ENCODE measurements at regions not wholly inside any gene's neighbourhood (a gene's known extent, or its start where the extent isn't known, plus 50 kb on each side); places are given as distances from the start of the nearest gene placed in this dataset.

GRCh38 chr16:64880994-64881393 is 240.9 kb downstream of the CDH11 start:
- no CpG with 5 or more reads among the region's 2 CpGs for WGBS (ENCODE audit: extremely low coverage, insufficient read length, low lambda C conversion rate)
- Histone ChIP-seq H2BK20ac (ENCODE audit: low read depth, low read length, poor library complexity, severe bottlenecking) (no peak overlapping the region), H3K18ac (ENCODE audit: insufficient read length, low read depth, low read length) (no peak overlapping the region), H3K56ac (ENCODE audit: insufficient read length, low read depth, low read length) (no peak overlapping the region), H3K9me3 (ENCODE audit: control insufficient read depth, low read depth, low read length) (no peaks in the 10 kb centered on the region), H3K23me2 (ENCODE audit: insufficient read length, low read depth, low read length, poor library complexity, severe bottlenecking) (no peaks in the 10 kb centered on the region), H2BK5ac (ENCODE audit: insufficient read length, low read length) (no peak overlapping the region), H3T11ph (ENCODE audit: low read length) (no peak overlapping the region), H4K91ac (ENCODE audit: insufficient read length, low read depth, low read length) (no peak overlapping the region), H3K27me3 (ENCODE audit: insufficient read depth, low read length) (no peaks in the 10 kb centered on the region), H3K9ac (ENCODE audit: extremely low read depth, insufficient read length, low read length) (no peak overlapping the region), H3K4me1 (ENCODE audit: insufficient read depth, low read length) (no peaks in the 10 kb centered on the region), H2BK15ac (ENCODE audit: low read depth, low read length) (no peak overlapping the region), H3K14ac (ENCODE audit: insufficient read depth, low read length) (no peak overlapping the region), H4K5ac (ENCODE audit: insufficient read length, low read depth, low read length) (no peak overlapping the region), H3K4me2 (ENCODE audit: insufficient read depth, insufficient read length, low read length) (no peak overlapping the region), H3K27ac (ENCODE audit: insufficient read length, low read depth, low read length) (no peak overlapping the region), H4K8ac (replicated peaks; ENCODE audit: insufficient read length, low read depth, low read length) (no peak overlapping the region), H2BK12ac (ENCODE audit: insufficient read length, low read depth, low read length) (no peak overlapping the region), H3K79me2 (ENCODE audit: insufficient read depth, low read length) (no peaks in the 10 kb centered on the region), H4K20me1 (ENCODE audit: control insufficient read depth, insufficient read depth, insufficient read length) (no peaks in the 10 kb centered on the region), H2AK5ac (ENCODE audit: insufficient read length, low read length) (no peak overlapping the region), H2AFZ (ENCODE audit: low read length) (no peak overlapping the region), H2BK120ac (ENCODE audit: low read depth, low read length, poor library complexity, severe bottlenecking) (no peak overlapping the region), H3K23ac (ENCODE audit: insufficient read length, low read depth, low read length) (no peak overlapping the region), H3K4ac (ENCODE audit: low read depth, low read length) (no peak overlapping the region), H3K79me1 (ENCODE audit: insufficient read depth, low read depth, low read length, poor library complexity, severe bottlenecking) (no peaks in the 10 kb centered on the region)
- DNase-seq = no peak
- no peak overlapping the region for H3K4me3 Mint-ChIP-seq
- H3K9me3 Mint-ChIP-seq = peaks cover 0 to 6% of the 10 kb centered on the region in 2 experiments; a peak in 3 of 5 replicates
- no peaks in the 10 kb centered on the region for H3K36me3 Mint-ChIP-seq (ENCODE audit: insufficient read depth in 1 of 3, low read depth in 3 of 3)
- TF ChIP-seq CTCF (conservative IDR thresholded peaks at IDR 0.05) = no peak
- no peak overlapping the region for H3K27ac Mint-ChIP-seq
- no peaks in the 10 kb centered on the region for H3K4me1 Mint-ChIP-seq
- no peaks in the 10 kb centered on the region for H3K27me3 Mint-ChIP-seq (ENCODE audit: low read depth)

Measured in H9 (cell line).